ENCODE measurements at regions not wholly inside any gene's neighbourhood (a gene's known extent, or its start where the extent isn't known, plus 50 kb on each side); places are given as distances from the start of the nearest gene placed in this dataset.

- H3K4me3 Mint-ChIP-seq, result no peak overlapping the region
- peaks cover 8% of the 10 kb centered on the region for H3K27me3 Mint-ChIP-seq
- ChIA-PET POLR2A (no interaction called here), CTCF (no interaction called here)
- DNase-seq, result no peak
- no peaks in the 10 kb centered on the region for H3K4me1 Mint-ChIP-seq
- no peak overlapping the region for H3K27ac Mint-ChIP-seq
- H3K36me3 Mint-ChIP-seq (ENCODE audit: low read depth), result no peaks in the 10 kb centered on the region
- H3K9me3 Mint-ChIP-seq, result no peaks in the 10 kb centered on the region
Measured at GRCh38 chr10:29096303-29096824, 192.5 kb upstream of the LYZL1 start.

GRCh38 chr10:29098423-29098822 is 190.4 kb upstream of the LYZL1 start:
- H3K9me3 Mint-ChIP-seq, result no peaks in the 10 kb centered on the region
- no peaks in the 10 kb centered on the region for H3K4me1 Mint-ChIP-seq
- no peak overlapping the region for H3K4me3 Mint-ChIP-seq
- POLR2A ChIA-PET, result no interaction called here
- no peaks in the 10 kb centered on the region for H3K36me3 Mint-ChIP-seq (ENCODE audit: low read depth)
- peaks cover 9% of the 10 kb centered on the region for H3K27me3 Mint-ChIP-seq
- DNase-seq, result no peak
- no peak overlapping the region for H3K27ac Mint-ChIP-seq
- CTCF ChIA-PET, result no interaction called here

- Mint-ChIP-seq H3K27ac (no peak overlapping the region), H3K36me3 (ENCODE audit: low read depth) (no peaks in the 10 kb centered on the region), H3K4me3 (no peak overlapping the region), H3K9me3 (no peaks in the 10 kb centered on the region), H3K4me1 (no peaks in the 10 kb centered on the region), H3K27me3 (peaks cover 9% of the 10 kb centered on the region)
- no peak for DNase-seq
- CTCF ChIA-PET, result no interaction called here
- POLR2A ChIA-PET, result no interaction called here
Measured at GRCh38 chr10:29099001-29099400, 189.9 kb upstream of the LYZL1 start.

DNA sequence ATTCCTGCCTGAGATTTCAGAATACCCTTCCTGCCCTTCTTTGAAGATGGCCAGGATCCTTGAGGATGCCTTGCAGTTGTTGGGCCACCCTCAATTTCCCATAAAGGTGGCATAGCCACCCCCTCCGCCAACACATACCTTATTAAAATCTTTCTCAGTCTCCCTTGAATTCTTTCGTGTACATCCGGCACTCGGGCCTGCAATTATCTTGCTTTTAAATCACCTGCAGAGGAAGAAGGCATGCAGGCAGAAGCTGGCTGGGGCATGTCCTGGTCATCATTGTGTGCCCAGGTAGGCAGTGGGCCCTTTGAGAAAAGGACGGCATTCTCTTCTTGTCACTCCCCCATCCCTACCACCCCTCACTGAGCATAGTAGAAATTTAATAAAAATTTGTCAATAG is 189.5 kb upstream of the LYZL1 start:
- no peak overlapping the region for H3K4me3 Mint-ChIP-seq
- ChIA-PET CTCF (no interaction called here), POLR2A (no interaction called here)
- H3K9me3 Mint-ChIP-seq, result no peaks in the 10 kb centered on the region
- no peak for DNase-seq
- H3K36me3 Mint-ChIP-seq (ENCODE audit: low read depth), result no peaks in the 10 kb centered on the region
- H3K27me3 Mint-ChIP-seq, result peaks cover 9% of the 10 kb centered on the region
- H3K4me1 Mint-ChIP-seq, result no peaks in the 10 kb centered on the region
- no peak overlapping the region for H3K27ac Mint-ChIP-seq

GRCh38 chr10:29100505-29100904 is 188.4 kb upstream of the LYZL1 start:
- H3K36me3 Mint-ChIP-seq (ENCODE audit: low read depth), result no peaks in the 10 kb centered on the region
- ChIA-PET POLR2A (no interaction called here), CTCF (no interaction called here)
- DNase-seq, result no peak
- H3K4me3 Mint-ChIP-seq, result no peak overlapping the region
- H3K9me3 Mint-ChIP-seq, result no peaks in the 10 kb centered on the region
- H3K27ac Mint-ChIP-seq, result no peak overlapping the region
- no peaks in the 10 kb centered on the region for H3K4me1 Mint-ChIP-seq
- H3K27me3 Mint-ChIP-seq, result peaks cover 9% of the 10 kb centered on the region

- H3K4me3 Mint-ChIP-seq, result no peak overlapping the region
- peaks cover 4% of the 10 kb centered on the region for H3K4me1 Mint-ChIP-seq
- H3K9me3 Mint-ChIP-seq, result peaks cover 1% of the 10 kb centered on the region
- CTCF ChIA-PET, result no interaction called here
- peaks cover 9% of the 10 kb centered on the region for H3K27me3 Mint-ChIP-seq
- H3K36me3 Mint-ChIP-seq (ENCODE audit: low read depth), result no peaks in the 10 kb centered on the region
- no peak for DNase-seq
- POLR2A ChIA-PET, result no interaction called here
- H3K27ac Mint-ChIP-seq, result no peak overlapping the region
Measured at GRCh38 chr10:29102233-29102632, 186.6 kb upstream of the LYZL1 start.

- Mint-ChIP-seq H3K36me3 (ENCODE audit: low read depth) (no peaks in the 10 kb centered on the region), H3K9me3 (peaks cover 1% of the 10 kb centered on the region), H3K27me3 (peaks cover 7% of the 10 kb centered on the region), H3K27ac (no peak overlapping the region), H3K4me1 (peaks cover 4% of the 10 kb centered on the region), H3K4me3 (no peak overlapping the region)
- POLR2A ChIA-PET, result no interaction called here
- DNase-seq, result no peak
- CTCF ChIA-PET, result no interaction called here
Measured at GRCh38 chr10:29102636-29103035, 186.2 kb upstream of the LYZL1 start.

- Mint-ChIP-seq H3K36me3 (ENCODE audit: low read depth) (no peaks in the 10 kb centered on the region), H3K4me3 (no peak overlapping the region), H3K4me1 (peaks cover 4% of the 10 kb centered on the region), H3K27me3 (peaks cover 5% of the 10 kb centered on the region), H3K9me3 (peaks cover 1% of the 10 kb centered on the region), H3K27ac (no peak overlapping the region)
- ChIA-PET CTCF (no interaction called here), POLR2A (no interaction called here)
- DNase-seq, result no peak
Measured at GRCh38 chr10:29104661-29105399, 184.0 kb upstream of the LYZL1 start.

DNA sequence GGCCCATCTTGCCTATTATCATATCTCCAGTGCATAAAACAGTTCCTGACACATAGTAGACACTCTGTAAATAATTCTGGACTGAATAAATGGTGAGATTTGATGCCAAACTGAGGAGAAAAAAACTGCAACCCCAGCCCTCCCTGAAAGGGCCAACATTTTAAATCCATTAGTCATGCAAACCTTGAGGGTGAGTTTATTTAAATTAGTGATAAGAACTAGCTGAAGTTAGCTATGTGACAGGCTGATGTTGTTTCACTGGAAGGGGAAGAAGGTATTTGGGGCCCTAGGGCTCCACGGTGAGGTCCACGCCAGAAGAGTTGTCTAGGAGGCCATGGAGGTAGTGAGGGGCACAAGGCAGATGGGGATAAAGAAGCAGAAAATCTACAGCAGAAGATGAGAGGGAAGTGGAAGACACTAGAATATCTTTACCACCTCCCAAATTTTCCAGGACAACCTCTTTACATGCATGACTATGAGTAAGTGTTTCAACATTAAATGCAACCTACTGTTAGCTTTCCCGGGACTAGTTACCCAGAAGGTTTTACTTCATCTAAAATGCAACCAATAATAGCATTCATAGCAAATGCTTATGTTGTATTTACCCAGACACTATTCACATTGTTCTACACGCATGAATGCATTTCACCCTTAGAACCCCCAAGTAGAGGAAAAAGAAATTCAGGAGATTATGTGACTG is 183.2 kb upstream of the LYZL1 start:
- no peak for DNase-seq
- H3K4me1 Mint-ChIP-seq, result peaks cover 4% of the 10 kb centered on the region
- ChIA-PET POLR2A (no interaction called here), CTCF (interaction anchor here (0.6 kb wide), 1 partner anchor 1181 kb away, joined by 3 read pairs; no protein-coding TSS in a partner anchor)
- H3K9me3 Mint-ChIP-seq, result peaks cover 1% of the 10 kb centered on the region
- H3K4me3 Mint-ChIP-seq, result no peak overlapping the region
- no peaks in the 10 kb centered on the region for H3K36me3 Mint-ChIP-seq (ENCODE audit: low read depth)
- peaks cover 5% of the 10 kb centered on the region for H3K27me3 Mint-ChIP-seq
- H3K27ac Mint-ChIP-seq, result no peak overlapping the region

- H3K36me3 Mint-ChIP-seq (ENCODE audit: low read depth), result no peaks in the 10 kb centered on the region
- POLR2A ChIA-PET, result no interaction called here
Measured at GRCh38 chr10:29106287-29106686, 182.6 kb upstream of the LYZL1 start.

GRCh38 chr10:29107866-29108498 is 180.9 kb upstream of the LYZL1 start:
- Mint-ChIP-seq H3K27me3 (peaks cover 2% of the 10 kb centered on the region), H3K36me3 (ENCODE audit: low read depth) (no peaks in the 10 kb centered on the region), H3K4me1 (peaks cover 4% of the 10 kb centered on the region), H3K9me3 (peaks cover 1% of the 10 kb centered on the region), H3K27ac (no peak overlapping the region), H3K4me3 (no peak overlapping the region)
- ChIA-PET POLR2A (no interaction called here), CTCF (no interaction called here)
- DNase-seq, result no peak

More at GRCh38 chr10:29106287-29106686, 182.6 kb upstream of the LYZL1 start:
- H3K4me1 Mint-ChIP-seq, result peaks cover 4% of the 10 kb centered on the region
- peak overlapping the region; percentile 68 for H3K27ac Mint-ChIP-seq
- no peak overlapping the region for H3K4me3 Mint-ChIP-seq
- H3K9me3 Mint-ChIP-seq, result peaks cover 1% of the 10 kb centered on the region
- H3K27me3 Mint-ChIP-seq, result peaks cover 4% of the 10 kb centered on the region
- CTCF ChIA-PET, result interaction anchor here (0.6 kb wide), 1 partner anchor 1181 kb away, joined by 3 read pairs; no protein-coding TSS in a partner anchor
- DNase-seq, result no peak

GRCh38 chr10:29109707-29110571 is 178.9 kb upstream of the LYZL1 start:
- no peak overlapping the region for H3K27ac Mint-ChIP-seq
- ChIA-PET POLR2A (no interaction called here), CTCF (no interaction called here)
- DNase-seq, result no peak
- H3K36me3 Mint-ChIP-seq (ENCODE audit: low read depth), result no peaks in the 10 kb centered on the region
- peaks cover 1% of the 10 kb centered on the region for H3K9me3 Mint-ChIP-seq
- no peak overlapping the region for H3K4me3 Mint-ChIP-seq
- peaks cover 2% of the 10 kb centered on the region for H3K27me3 Mint-ChIP-seq
- H3K4me1 Mint-ChIP-seq, result peaks cover 4% of the 10 kb centered on the region
